Left lung (tissue), 4 donors: ENCODE measurements at regions not wholly inside any gene's neighbourhood (a gene's known extent, or its start where the extent isn't known, plus 50 kb on each side); places are given as distances from the start of the nearest gene placed in this dataset.

Experiments
- ATAC-seq: fragments of 200-7000 bp; cut with Tn5 transposase; one replicate; pipeline ENCODE4 v1.9.1; 2020; ENCODE audit warnings: moderate library complexity
- DNase-seq, 4 donors: peaks; one replicate each; pipeline ENCODE4 v3.0.0-alpha.2; 2013 to 2020
- H3K27ac ChIP-seq, 2 donors: fragments of 200-600 bp; sonication (generic) in 1 of 2; one replicate each; pipeline versions ENCODE4 v1.5.0 to v1.8.0; 2020 to 2021
- H3K27me3 ChIP-seq, 2 donors: fragments of 200-600 bp; sonication (generic) in 1 of 2; one replicate each; pipeline versions ENCODE4 v1.5.0 to v1.8.0; 2020 to 2021
- H3K36me3 ChIP-seq, 2 donors: fragments of 200-600 bp; sonication (generic) in 1 of 2; one replicate each; pipeline versions ENCODE4 v1.5.0 to v1.8.0; 2020 to 2021
- H3K4me1 ChIP-seq, 2 donors: fragments of 200-600 bp; one replicate each; pipeline ENCODE4 v1.8.0; 2021
- H3K4me3 ChIP-seq, 2 donors: fragments of 200-600 bp; sonication (generic) in 1 of 2; one replicate each; pipeline versions ENCODE4 v1.5.0 to v1.8.0; 2020 to 2021; ENCODE audit warnings: mild to moderate bottlenecking in 1 of 2
- H3K9me3 ChIP-seq, 2 donors: fragments of 200-600 bp; sonication (generic) in 1 of 2; one replicate each; pipeline versions ENCODE4 v1.5.0 to v1.8.0; 2020 to 2021
- CTCF ChIP-seq, 2 donors: fragments of 200-600 bp; sonication (generic) in 1 of 2; IDR thresholded peaks; one replicate each; pipeline versions ENCODE4 v1.5.0 to v1.8.0; 2021; ENCODE audit warnings: antibody characterized with exemption in 2 of 2
- intact Hi-C, 2 donors: fragments of 100-400 bp; cut with DNase I; formaldehyde crosslinking; loops; one replicate each; pipeline versions ENCODE4 v1.11.2 to v1.14.2; 2022
- donor health status: DM: no; HTN: yes; CAD: no.
- donor health status: DM: no; HTN: no; CAD: no.

GRCh38 chr9:129349665-129349947 lies 171.5 kb upstream of the IER5L start:
- H3K36me3 ChIP-seq, result no peaks in the 10 kb centered on the region
- no peak for ATAC-seq
- no peak overlapping the region for H3K27ac ChIP-seq
- H3K9me3 ChIP-seq, result no peaks in the 10 kb centered on the region
- intact Hi-C loops, result no loop called here
- no peak overlapping the region for H3K4me3 ChIP-seq
- H3K27me3 ChIP-seq, result peaks cover 0 to 13% of the 10 kb centered on the region in 2 donors
- peaks cover 11 to 76% of the 10 kb centered on the region in 2 donors for H3K4me1 ChIP-seq
- DNase-seq, result peak in 1 of 4 donors; percentile 31
- no peak for TF ChIP-seq CTCF (IDR thresholded peaks at IDR 0.05)

- Histone ChIP-seq H3K27me3 (peaks cover 0 to 13% of the 10 kb centered on the region in 2 donors), H3K9me3 (no peaks in the 10 kb centered on the region), H3K27ac (peak overlapping the region in 1 of 2 donors; percentile 95), H3K4me1 (peaks cover 11 to 80% of the 10 kb centered on the region in 2 donors), H3K4me3 (no peak overlapping the region), H3K36me3 (no peaks in the 10 kb centered on the region)
- intact Hi-C loops, result no loop called here
- ATAC-seq (no peak), DNase-seq (peak in 1 of 4 donors; percentile 60)
- TF ChIP-seq CTCF (IDR thresholded peaks at IDR 0.05), result no peak
Observed at GRCh38 chr9:129348890-129349664, 171.0 kb upstream of the IER5L start.

GRCh38 chr9:129347316-129348120 lies 169.5 kb upstream of the IER5L start:
- intact Hi-C loops, result no loop called here
- H3K4me1 ChIP-seq, result peaks cover 9 to 88% of the 10 kb centered on the region in 2 donors
- H3K36me3 ChIP-seq, result no peaks in the 10 kb centered on the region
- peaks cover 0 to 11% of the 10 kb centered on the region in 2 donors for H3K27me3 ChIP-seq
- ATAC-seq, result peak; percentile 21
- no peak for TF ChIP-seq CTCF (IDR thresholded peaks at IDR 0.05)
- H3K9me3 ChIP-seq, result no peaks in the 10 kb centered on the region
- H3K27ac ChIP-seq, result peak overlapping the region; percentile 33 to 95
- H3K4me3 ChIP-seq, result no peak overlapping the region
- peak in 2 of 4 donors; percentile 70 to 86 for DNase-seq

GRCh38 chr9:129346046-129346445 lies 168.0 kb upstream of the IER5L start:
- TF ChIP-seq CTCF (IDR thresholded peaks at IDR 0.05), result no peak
- ATAC-seq (no peak), DNase-seq (peak in 1 of 4 donors; percentile 28)
- H3K27me3 ChIP-seq, result no peaks in the 10 kb centered on the region
- peaks cover 4 to 88% of the 10 kb centered on the region in 2 donors for H3K4me1 ChIP-seq
- H3K9me3 ChIP-seq, result no peaks in the 10 kb centered on the region
- no peak overlapping the region for H3K4me3 ChIP-seq
- peak overlapping the region; percentile 74 to 95 for H3K27ac ChIP-seq
- intact Hi-C loops, result no loop called here
- no peaks in the 10 kb centered on the region for H3K36me3 ChIP-seq
